Activated CD4-positive, alpha-beta T cell treated with anti-CD3 and anti-CD28 coated beads, Interleukin-2, amount 50 U/mL, for 1 hour (primary cell): ENCODE measurements at regions not wholly inside any gene's neighbourhood (a gene's known extent, or its start where the extent isn't known, plus 50 kb on each side); places are given as distances from the start of the nearest gene placed in this dataset.
"Not testable (repeated sequence)": the region's sequence is repeated elsewhere in the genome, so short reads cannot be mapped to it uniquely, and the experiment has no call there.

Source experiments
- DNase-seq: peaks from one replicate; pipeline ENCODE4 v3.0.0-alpha.2; 2020

GRCh38 chr16:85283305-85284050 lies 171.2 kb upstream of the CIBAR2 start:
- DNase-seq, result no peak

- DNase-seq, result no peak
Measured at GRCh38 chr16:85284141-85284817, 172.0 kb upstream of the CIBAR2 start.

- no peak for DNase-seq
Measured at GRCh38 chr16:85285681-85286065, 173.4 kb upstream of the CIBAR2 start.

- DNase-seq, result no peak
Measured at GRCh38 chr16:85286066-85286831, 174.0 kb upstream of the CIBAR2 start.

GRCh38 chr16:85286951-85287814 lies 174.9 kb upstream of the CIBAR2 start:
- no peak for DNase-seq

- DNase-seq, result not testable (repeated sequence)
Measured at GRCh38 chr16:85287815-85288109, 175.5 kb upstream of the CIBAR2 start.

- no peak for DNase-seq
Measured at GRCh38 chr16:85288341-85288868, 176.1 kb upstream of the CIBAR2 start.

GRCh38 chr16:85288869-85289660 lies 176.8 kb upstream of the CIBAR2 start:
- no peak for DNase-seq

GRCh38 chr16:85289760-85290625 lies 177.7 kb upstream of the CIBAR2 start:
- no peak for DNase-seq

- DNase-seq, result no peak
Measured at GRCh38 chr16:85290626-85291301, 178.5 kb upstream of the CIBAR2 start.

- DNase-seq, result no peak
Measured at GRCh38 chr16:85291302-85292148, 179.3 kb upstream of the CIBAR2 start.

- no peak for DNase-seq
Measured at GRCh38 chr16:85293458-85293857, 181.2 kb upstream of the CIBAR2 start.

GRCh38 chr16:85293904-85294642 lies 181.8 kb upstream of the CIBAR2 start:
- DNase-seq, result no peak

- DNase-seq, result no peak
Measured at GRCh38 chr16:85294810-85295508, 182.7 kb upstream of the CIBAR2 start.

- DNase-seq, result peak; percentile 57
Measured at GRCh38 chr16:85296859-85297660, 184.8 kb upstream of the CIBAR2 start.

- no peak for DNase-seq
Measured at GRCh38 chr16:85297881-85298280, 185.6 kb upstream of the CIBAR2 start.

- DNase-seq, result no peak
Measured at GRCh38 chr16:85300406-85300968, 188.2 kb upstream of the CIBAR2 start.
